ENCODE measurements at regions not wholly inside any gene's neighbourhood (a gene's known extent, or its start where the extent isn't known, plus 50 kb on each side); places are given as distances from the start of the nearest gene placed in this dataset.
"Not testable (repeated sequence)": the region's sequence is repeated elsewhere in the genome, so short reads cannot be mapped to it uniquely, and the experiment has no call there.

GRCh38 chr15:91369823-91370222, 269.8 kb downstream of the SV2B start:
- no peak for DNase-seq (ENCODE audit: extremely low read depth, low read depth)
- TF ChIP-seq, protein P1, sequence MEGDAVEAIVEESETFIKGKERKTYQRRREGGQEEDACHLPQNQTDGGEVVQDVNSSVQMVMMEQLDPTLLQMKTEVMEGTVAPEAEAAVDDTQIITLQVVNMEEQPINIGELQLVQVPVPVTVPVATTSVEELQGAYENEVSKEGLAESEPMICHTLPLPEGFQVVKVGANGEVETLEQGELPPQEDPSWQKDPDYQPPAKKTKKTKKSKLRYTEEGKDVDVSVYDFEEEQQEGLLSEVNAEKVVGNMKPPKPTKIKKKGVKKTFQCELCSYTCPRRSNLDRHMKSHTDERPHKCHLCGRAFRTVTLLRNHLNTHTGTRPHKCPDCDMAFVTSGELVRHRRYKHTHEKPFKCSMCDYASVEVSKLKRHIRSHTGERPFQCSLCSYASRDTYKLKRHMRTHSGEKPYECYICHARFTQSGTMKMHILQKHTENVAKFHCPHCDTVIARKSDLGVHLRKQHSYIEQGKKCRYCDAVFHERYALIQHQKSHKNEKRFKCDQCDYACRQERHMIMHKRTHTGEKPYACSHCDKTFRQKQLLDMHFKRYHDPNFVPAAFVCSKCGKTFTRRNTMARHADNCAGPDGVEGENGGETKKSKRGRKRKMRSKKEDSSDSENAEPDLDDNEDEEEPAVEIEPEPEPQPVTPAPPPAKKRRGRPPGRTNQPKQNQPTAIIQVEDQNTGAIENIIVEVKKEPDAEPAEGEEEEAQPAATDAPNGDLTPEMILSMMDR (IDR thresholded peaks at IDR 0.05; ENCODE audit: low read depth, low read length, missing control alignments) = no peak
- no peak overlapping the region for H3K4me3 ChIP-seq (replicated peaks; ENCODE audit: low read depth, low read length)

- DNase-seq (ENCODE audit: extremely low read depth, low read depth); H3K4me3 ChIP-seq (replicated peaks; ENCODE audit: low read depth, low read length): not testable (repeated sequence)
Measured at GRCh38 chr15:91371345-91371744, 271.3 kb downstream of the SV2B start.

GRCh38 chr15:91374336-91374735, 274.3 kb downstream of the SV2B start:
- no peak overlapping the region for H3K4me3 ChIP-seq (replicated peaks; ENCODE audit: low read depth, low read length)
- TF ChIP-seq, protein P1 (IDR thresholded peaks at IDR 0.05; ENCODE audit: low read depth, low read length, missing control alignments) = no peak
- no peak for DNase-seq (ENCODE audit: extremely low read depth, low read depth)

DNA sequence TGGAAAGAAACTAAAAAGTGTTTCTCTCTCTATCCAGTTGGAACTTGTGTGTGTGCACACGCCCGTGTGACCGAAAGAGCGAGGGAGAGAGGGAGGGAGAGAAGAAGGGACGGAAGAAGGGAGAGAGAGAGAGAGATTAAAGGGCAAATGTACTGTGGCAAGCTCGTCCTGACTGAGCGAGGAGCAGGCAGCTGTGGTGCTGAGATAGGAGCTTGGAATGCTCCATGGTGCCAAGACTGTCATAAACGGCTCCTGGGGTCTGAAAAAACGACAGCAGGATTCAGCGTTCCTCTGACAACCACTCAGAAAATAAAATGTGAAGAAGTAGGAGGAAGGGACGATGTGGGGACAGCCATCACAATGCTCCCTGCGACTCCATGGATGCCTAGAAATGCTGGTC, 276.0 kb downstream of the SV2B start:
- TF ChIP-seq, protein P1 (IDR thresholded peaks at IDR 0.05; ENCODE audit: low read depth, low read length, missing control alignments) = no peak
- H3K4me3 ChIP-seq (replicated peaks; ENCODE audit: low read depth, low read length) = no peak overlapping the region
- no peak for DNase-seq (ENCODE audit: extremely low read depth, low read depth)

DNA sequence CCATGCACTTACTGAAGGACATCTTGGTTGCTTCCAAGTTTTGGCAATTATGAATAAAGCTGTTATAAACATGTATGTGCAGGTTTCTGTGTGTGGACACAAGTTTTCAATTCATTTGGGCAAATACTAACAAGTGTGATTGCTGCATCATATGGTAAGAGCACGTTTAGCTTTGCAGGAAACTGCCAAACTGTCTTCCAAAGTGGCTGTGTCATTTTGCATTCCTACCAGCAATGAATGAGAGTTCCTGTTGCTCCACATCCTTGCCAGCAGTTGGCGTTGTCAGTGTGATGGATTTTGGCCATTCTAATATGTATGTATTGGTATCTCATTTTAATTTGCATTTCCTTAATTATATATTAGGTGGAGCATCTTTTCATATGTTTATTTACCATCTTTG, 280.1 kb downstream of the SV2B start:
- no peak for DNase-seq (ENCODE audit: extremely low read depth, low read depth)
- no peak overlapping the region for H3K4me3 ChIP-seq (replicated peaks; ENCODE audit: low read depth, low read length)
- TF ChIP-seq, protein P1 (IDR thresholded peaks at IDR 0.05; ENCODE audit: low read depth, low read length, missing control alignments) = no peak

DNA sequence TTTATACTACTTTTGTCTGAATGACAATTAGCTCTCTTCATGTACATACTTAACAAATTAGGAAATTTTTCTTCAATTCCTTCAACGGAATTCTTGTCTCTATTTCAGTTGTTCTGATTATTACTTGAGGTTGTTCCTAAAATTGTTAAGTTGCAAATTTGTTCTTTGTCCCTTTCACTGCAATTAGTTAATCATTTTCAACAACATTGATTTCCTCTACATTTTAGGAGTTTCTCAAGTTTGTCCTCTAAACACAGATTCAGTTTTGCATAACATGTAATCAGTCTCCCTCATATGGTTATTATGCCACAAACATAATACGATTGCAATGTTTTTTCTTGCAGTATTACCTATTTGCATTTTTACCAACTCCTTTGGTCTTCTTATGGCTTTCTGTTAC, 283.5 kb downstream of the SV2B start:
- DNase-seq (ENCODE audit: extremely low read depth, low read depth) = no peak
- TF ChIP-seq, protein P1 (IDR thresholded peaks at IDR 0.05; ENCODE audit: low read depth, low read length, missing control alignments) = no peak
- no peak overlapping the region for H3K4me3 ChIP-seq (replicated peaks; ENCODE audit: low read depth, low read length)

GRCh38 chr15:91384189-91384730, 284.2 kb downstream of the SV2B start:
- H3K4me3 ChIP-seq (replicated peaks; ENCODE audit: low read depth, low read length) = no peak overlapping the region
- TF ChIP-seq, protein P1 (IDR thresholded peaks at IDR 0.05; ENCODE audit: low read depth, low read length, missing control alignments) = no peak
- DNase-seq (ENCODE audit: extremely low read depth, low read depth) = no peak
